ENCODE measurements at regions not wholly inside any gene's neighbourhood (a gene's known extent, or its start where the extent isn't known, plus 50 kb on each side); places are given as distances from the start of the nearest gene placed in this dataset.

- WGBS, 3 donors = 92 to 94% (median 94%) methylated on average over 1 of the region's 1 CpG
- intact Hi-C loops (cut with DNase I) = no loop called here
- no peaks in the 10 kb centered on the region for H3K27me3 ChIP-seq
Measured at GRCh38 chr2:106709229-106709628, 176.7 kb downstream of the ST6GAL2 start.

GRCh38 chr2:106719222-106719621 is 166.7 kb downstream of the ST6GAL2 start:
- H3K27ac ChIP-seq = no peak overlapping the region
- peaks cover 0 to 4% of the 10 kb centered on the region in 2 donors for H3K9me3 ChIP-seq
- no peak for TF ChIP-seq EP300 (IDR thresholded peaks at IDR 0.05)
- TF ChIP-seq POLR2A (IDR thresholded peaks at IDR 0.05) = no peak
- TF ChIP-seq CTCF (IDR thresholded peaks at IDR 0.05) = no peak
- H3K36me3 ChIP-seq = no peaks in the 10 kb centered on the region
- H3K27me3 ChIP-seq = no peaks in the 10 kb centered on the region
- DNase-seq = no peak
- no peak overlapping the region for H3K4me3 ChIP-seq
- no peaks in the 10 kb centered on the region for H3K4me1 ChIP-seq (ENCODE audit: insufficient read depth)
- 3 to 19% (median 13%) methylated on average over 2 of the region's 2 CpGs for WGBS, 3 donors
- intact Hi-C loops (cut with DNase I) = no loop called here

More at GRCh38 chr2:106709229-106709628, 176.7 kb downstream of the ST6GAL2 start:
- no peak overlapping the region for H3K27ac ChIP-seq
- H3K36me3 ChIP-seq = no peaks in the 10 kb centered on the region
- no peak for DNase-seq
- H3K9me3 ChIP-seq = no peaks in the 10 kb centered on the region
- no peak for TF ChIP-seq EP300 (IDR thresholded peaks at IDR 0.05)
- no peak for TF ChIP-seq POLR2A (IDR thresholded peaks at IDR 0.05)
- TF ChIP-seq CTCF (IDR thresholded peaks at IDR 0.05) = no peak
- H3K4me3 ChIP-seq = no peak overlapping the region
- H3K4me1 ChIP-seq (ENCODE audit: insufficient read depth) = no peaks in the 10 kb centered on the region

GRCh38 chr2:106720026-106720425 is 165.9 kb downstream of the ST6GAL2 start:
- intact Hi-C loops (cut with DNase I) = loop anchor here in 1 of 4 donors (5.0 kb wide), 1 partner anchor 1743 kb away; no protein-coding TSS in a partner anchor
- H3K4me1 ChIP-seq (ENCODE audit: insufficient read depth) = no peaks in the 10 kb centered on the region
- H3K27ac ChIP-seq = no peak overlapping the region
- no peaks in the 10 kb centered on the region for H3K36me3 ChIP-seq
- no peak overlapping the region for H3K4me3 ChIP-seq
- H3K9me3 ChIP-seq = peaks cover 0 to 4% of the 10 kb centered on the region in 2 donors
- TF ChIP-seq EP300 (IDR thresholded peaks at IDR 0.05) = no peak
- no peak for TF ChIP-seq POLR2A (IDR thresholded peaks at IDR 0.05)
- TF ChIP-seq CTCF (IDR thresholded peaks at IDR 0.05) = no peak
- 83 to 95% (median 89%) methylated on average over 1 of the region's 1 CpG for WGBS, 3 donors
- H3K27me3 ChIP-seq = no peaks in the 10 kb centered on the region
- DNase-seq = no peak

GRCh38 chr2:106724301-106724794 is 161.6 kb downstream of the ST6GAL2 start:
- DNase-seq = no peak
- no peak for TF ChIP-seq EP300 (IDR thresholded peaks at IDR 0.05)
- no peak for TF ChIP-seq POLR2A (IDR thresholded peaks at IDR 0.05)
- TF ChIP-seq CTCF (IDR thresholded peaks at IDR 0.05) = no peak
- WGBS, 3 donors = 91 to 95% (median 93%) methylated on average over 7 of the region's 7 CpGs
- Histone ChIP-seq H3K4me1 (ENCODE audit: insufficient read depth) (no peaks in the 10 kb centered on the region), H3K27me3 (no peaks in the 10 kb centered on the region), H3K9me3 (no peaks in the 10 kb centered on the region), H3K36me3 (no peaks in the 10 kb centered on the region), H3K4me3 (no peak overlapping the region), H3K27ac (no peak overlapping the region)
- intact Hi-C loops (cut with DNase I) = loop anchor here in 1 of 4 donors (5.0 kb wide), 1 partner anchor 1747 kb away; no protein-coding TSS in a partner anchor
